DND-41 (cell line): ENCODE measurements at regions not wholly inside any gene's neighbourhood (a gene's known extent, or its start where the extent isn't known, plus 50 kb on each side); places are given as distances from the start of the nearest gene placed in this dataset.

Source experiments
- ATAC-seq: fragments of 200-7000 bp; cut with Tn5 transposase; 3 replicates; pipeline ENCODE4 v1.9.1; 2021; ENCODE audit warnings: low read depth; ENCODE audit not compliant: insufficient read depth
- DNase-seq: peaks from one replicate; pipeline ENCODE4 v3.0.0-alpha.2; 2020
- H2AFZ ChIP-seq: 2 replicates; pipeline ENCODE4 v1.6.0; 2012; ENCODE audit warnings: low read depth, low read length
- H3K27ac ChIP-seq: 2 replicates; pipeline ENCODE4 v1.5.1; 2012; ENCODE audit warnings: low read length, inconsistent platforms
- H3K27me3 ChIP-seq: fragments of 200-600 bp; sonication (generic); 2 replicates; pipeline ENCODE4 v1.6.0; 2012; ENCODE audit warnings: low read length, mild to moderate bottlenecking, inconsistent platforms; ENCODE audit not compliant: insufficient read depth, poor library complexity
- H3K36me3 ChIP-seq: 2 replicates; pipeline ENCODE4 v1.5.1; 2012; ENCODE audit warnings: low read length, inconsistent platforms; ENCODE audit not compliant: insufficient read depth
- H3K4me1 ChIP-seq: 2 replicates; pipeline ENCODE4 v1.5.1; 2012; ENCODE audit warnings: mild to moderate bottlenecking, low read length; ENCODE audit not compliant: insufficient read depth
- H3K4me2 ChIP-seq: 2 replicates; pipeline ENCODE4 v1.6.0; 2012; ENCODE audit warnings: mild to moderate bottlenecking, moderate library complexity, low read length, inconsistent platforms; ENCODE audit not compliant: insufficient read depth
- H3K4me3 ChIP-seq, 2 experiments: fragments of 200-600 bp in 1 of 2; shearing (Covaris generic) in 1 of 2; 2 replicates each; pipeline ENCODE4 v1.5.1; 2012 to 2016; ENCODE audit warnings: inconsistent platforms in 2 of 2, low read length in 2 of 2, mild to moderate bottlenecking in 2 of 2, low read depth in 1 of 2, moderate library complexity in 1 of 2
- H3K79me2 ChIP-seq: 2 replicates; pipeline ENCODE4 v1.6.0; 2012; ENCODE audit warnings: low read length, inconsistent platforms; ENCODE audit not compliant: insufficient read depth
- H3K9ac ChIP-seq: 2 replicates; pipeline ENCODE4 v1.6.0; 2012; ENCODE audit warnings: low read depth, mild to moderate bottlenecking, inconsistent platforms, low read length, moderate library complexity
- H3K9me3 ChIP-seq: 2 replicates; pipeline ENCODE4 v1.5.1; 2012; ENCODE audit warnings: low read length, moderate library complexity, mild to moderate bottlenecking, inconsistent platforms; ENCODE audit not compliant: insufficient read depth, severe bottlenecking
- H4K20me1 ChIP-seq: 2 replicates; pipeline ENCODE4 v1.6.0; 2012; ENCODE audit warnings: low read length; ENCODE audit not compliant: insufficient read depth
- EZH2 ChIP-seq: IDR thresholded peaks from 3 replicates; pipeline ENCODE4 v1.6.1; 2012; ENCODE audit warnings: borderline replicate concordance, low read depth, mild to moderate bottlenecking, moderate library complexity, low read length, inconsistent platforms; ENCODE audit not compliant: severe bottlenecking
- TF ChIP-seq, protein P1 (sequence below): IDR thresholded peaks from 2 replicates; pipeline ENCODE4 v1.5.1; 2012; ENCODE audit warnings: borderline replicate concordance, low read length, moderate library complexity, mild to moderate bottlenecking; ENCODE audit not compliant: poor library complexity, severe bottlenecking; ENCODE audit errors: extremely low read depth

DNA sequence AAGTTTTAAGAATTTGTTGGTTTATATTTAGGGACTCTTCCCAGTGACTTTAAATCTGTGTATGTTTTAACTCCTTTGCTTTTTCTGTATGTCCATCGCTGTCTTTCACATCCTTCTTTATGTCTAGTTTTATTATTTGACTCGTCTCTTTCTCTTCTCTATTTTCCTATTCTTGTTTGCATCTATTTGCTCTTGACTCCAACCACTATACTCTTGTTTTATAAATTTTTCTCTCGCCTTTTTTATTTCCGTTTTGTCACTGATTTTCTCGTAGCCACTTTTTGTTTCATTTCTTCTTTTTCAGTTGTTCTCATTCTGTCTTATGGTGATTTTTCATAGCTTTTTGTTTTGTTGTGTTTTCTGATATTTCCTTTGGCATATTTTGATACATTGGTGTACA lies 170.5 kb upstream of the NETO1 start:
- ATAC-seq (no peak), DNase-seq (no peak)
- no peak for TF ChIP-seq EZH2
- TF ChIP-seq, protein P1, sequence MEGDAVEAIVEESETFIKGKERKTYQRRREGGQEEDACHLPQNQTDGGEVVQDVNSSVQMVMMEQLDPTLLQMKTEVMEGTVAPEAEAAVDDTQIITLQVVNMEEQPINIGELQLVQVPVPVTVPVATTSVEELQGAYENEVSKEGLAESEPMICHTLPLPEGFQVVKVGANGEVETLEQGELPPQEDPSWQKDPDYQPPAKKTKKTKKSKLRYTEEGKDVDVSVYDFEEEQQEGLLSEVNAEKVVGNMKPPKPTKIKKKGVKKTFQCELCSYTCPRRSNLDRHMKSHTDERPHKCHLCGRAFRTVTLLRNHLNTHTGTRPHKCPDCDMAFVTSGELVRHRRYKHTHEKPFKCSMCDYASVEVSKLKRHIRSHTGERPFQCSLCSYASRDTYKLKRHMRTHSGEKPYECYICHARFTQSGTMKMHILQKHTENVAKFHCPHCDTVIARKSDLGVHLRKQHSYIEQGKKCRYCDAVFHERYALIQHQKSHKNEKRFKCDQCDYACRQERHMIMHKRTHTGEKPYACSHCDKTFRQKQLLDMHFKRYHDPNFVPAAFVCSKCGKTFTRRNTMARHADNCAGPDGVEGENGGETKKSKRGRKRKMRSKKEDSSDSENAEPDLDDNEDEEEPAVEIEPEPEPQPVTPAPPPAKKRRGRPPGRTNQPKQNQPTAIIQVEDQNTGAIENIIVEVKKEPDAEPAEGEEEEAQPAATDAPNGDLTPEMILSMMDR: no peak
- Histone ChIP-seq H3K79me2 (no peaks in the 10 kb centered on the region), H4K20me1 (no peaks in the 10 kb centered on the region), H2AFZ (no peak overlapping the region), H3K9me3 (no peaks in the 10 kb centered on the region), H3K27ac (no peak overlapping the region), H3K4me1 (no peaks in the 10 kb centered on the region), H3K4me2 (no peak overlapping the region), H3K27me3 (no peaks in the 10 kb centered on the region), H3K36me3 (no peaks in the 10 kb centered on the region), H3K4me3 (no peak overlapping the region), H3K9ac (no peak overlapping the region)

DNA sequence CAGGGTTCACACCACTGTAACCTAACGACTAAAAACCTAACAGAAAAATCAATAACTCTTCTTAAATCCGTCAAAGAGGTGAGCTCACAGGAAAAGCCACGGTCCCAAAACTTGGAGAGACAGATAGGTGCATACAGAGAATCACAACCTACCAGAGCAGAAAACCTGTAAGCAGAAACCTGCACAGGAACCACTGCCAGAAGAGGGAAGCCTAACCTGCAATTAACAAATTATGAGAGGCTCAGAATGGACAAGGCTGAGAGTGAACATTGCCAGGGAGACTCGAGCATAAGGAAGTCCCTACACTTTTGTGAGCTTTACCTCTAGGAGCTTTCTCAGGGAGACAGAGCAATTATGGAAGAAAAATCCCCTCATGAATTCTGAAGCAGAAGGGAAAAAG lies 156.2 kb upstream of the NETO1 start:
- DNase-seq: no peak
- no peaks in the 10 kb centered on the region for H4K20me1 ChIP-seq
- no peak overlapping the region for H2AFZ ChIP-seq
- no peaks in the 10 kb centered on the region for H3K4me1 ChIP-seq
- H3K9ac ChIP-seq: no peak overlapping the region
- no peak for TF ChIP-seq EZH2
- TF ChIP-seq, protein P1: no peak
- no peak overlapping the region for H3K27ac ChIP-seq
- no peak for ATAC-seq
- no peak overlapping the region for H3K4me2 ChIP-seq
- no peaks in the 10 kb centered on the region for H3K9me3 ChIP-seq
- no peaks in the 10 kb centered on the region for H3K36me3 ChIP-seq
- no peaks in the 10 kb centered on the region for H3K79me2 ChIP-seq
- no peak overlapping the region for H3K4me3 ChIP-seq
- no peaks in the 10 kb centered on the region for H3K27me3 ChIP-seq

DNA sequence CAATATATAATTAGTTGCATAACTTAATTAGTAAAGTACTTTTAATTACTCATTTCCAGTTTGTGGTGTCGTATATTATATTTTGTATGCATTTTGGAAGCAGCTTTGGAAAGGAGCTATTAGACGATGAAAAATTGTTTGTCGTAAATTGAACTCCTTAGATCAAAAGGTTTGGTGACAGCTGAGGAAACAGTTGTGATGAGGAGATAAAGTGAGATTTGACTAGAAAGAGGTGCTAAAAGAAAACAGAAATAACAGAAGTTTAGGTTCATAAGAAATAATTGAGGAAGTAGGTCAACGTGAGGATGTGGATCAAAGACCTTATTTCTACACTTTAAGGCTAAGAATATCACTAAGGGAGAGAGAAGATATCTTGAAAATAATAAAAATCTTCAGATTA lies 141.9 kb upstream of the NETO1 start:
- no peaks in the 10 kb centered on the region for H3K27me3 ChIP-seq
- no peak for DNase-seq
- peaks cover 20% of the 10 kb centered on the region for H3K4me1 ChIP-seq
- no peaks in the 10 kb centered on the region for H3K36me3 ChIP-seq
- no peaks in the 10 kb centered on the region for H3K9me3 ChIP-seq
- ATAC-seq: peak; percentile 47; the same call in 2 of the 3 replicates
- no peaks in the 10 kb centered on the region for H3K79me2 ChIP-seq
- no peak overlapping the region; the same call in 1 of the 2 replicates for H3K27ac ChIP-seq
- H3K9ac ChIP-seq: no peak overlapping the region
- H4K20me1 ChIP-seq: no peaks in the 10 kb centered on the region
- H2AFZ ChIP-seq: no peak overlapping the region
- no peak overlapping the region for H3K4me3 ChIP-seq
- TF ChIP-seq EZH2: no peak
- TF ChIP-seq, protein P1: no peak
- no peak overlapping the region for H3K4me2 ChIP-seq

DNA sequence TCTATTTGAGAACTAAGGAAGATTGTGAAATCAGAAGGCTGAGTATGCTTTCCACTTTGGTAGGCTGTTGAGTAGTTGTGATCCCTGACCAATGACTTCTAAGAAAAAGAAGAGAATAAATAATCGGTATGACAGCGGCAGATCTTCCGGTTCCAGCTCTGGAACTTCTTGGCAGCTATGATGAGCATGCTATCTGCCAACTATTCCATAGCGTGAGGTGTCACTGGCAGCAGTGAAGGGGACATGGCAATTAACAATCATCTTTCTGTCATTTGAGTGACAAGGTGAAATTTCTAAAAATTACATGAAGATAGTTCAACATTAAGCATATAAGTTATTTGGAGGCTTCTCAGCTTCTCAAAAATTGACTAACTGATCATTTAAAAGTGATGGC lies 140.1 kb upstream of the NETO1 start:
- DNase-seq: no peak
- Histone ChIP-seq H3K4me3 (no peak overlapping the region), H3K27me3 (no peaks in the 10 kb centered on the region), H4K20me1 (no peaks in the 10 kb centered on the region), H3K4me2 (no peak overlapping the region), H2AFZ (no peak overlapping the region), H3K79me2 (no peaks in the 10 kb centered on the region), H3K9me3 (no peaks in the 10 kb centered on the region), H3K9ac (no peak overlapping the region), H3K36me3 (no peaks in the 10 kb centered on the region), H3K4me1 (peaks cover 20% of the 10 kb centered on the region), H3K27ac (no peak overlapping the region)
- TF ChIP-seq, protein P1: no peak
- TF ChIP-seq EZH2: no peak
- no peak for ATAC-seq
